Adrenal gland (tissue), 5 donors: ENCODE measurements at regions not wholly inside any gene's neighbourhood (a gene's known extent, or its start where the extent isn't known, plus 50 kb on each side); places are given as distances from the start of the nearest gene placed in this dataset.

Experiments
- CTCF ChIP-seq, 6 experiments: fragments of 450-650 bp in 4 of 6; fragments of 200-600 bp in 2 of 6; sonication (generic) in 1 of 6; IDR thresholded peaks; 1 replicate in 5 of 6; 2 replicates in 1 of 6; pipeline versions ENCODE4 v1.5.1 to v1.8.0; 2016 to 2021; ENCODE audit warnings: antibody characterized with exemption in 6 of 6, mild to moderate bottlenecking in 2 of 6, moderate library complexity in 1 of 6
- POLR2A ChIP-seq, 2 donors: fragments of 450-650 bp; IDR thresholded peaks; one replicate each; pipeline ENCODE4 v1.6.1; 2017; ENCODE audit warnings: antibody characterized with exemption in 2 of 2, mild to moderate bottlenecking in 2 of 2, moderate library complexity in 1 of 2
- donor health status: DM: no; HTN: no; CAD: no.

- TF ChIP-seq CTCF (IDR thresholded peaks at IDR 0.05), result no peak
- no peak for TF ChIP-seq POLR2A (IDR thresholded peaks at IDR 0.05)
Observed at GRCh38 chr3:194986208-194987043, 284.5 kb downstream of the XXYLT1 start.
